ENCODE measurements at regions not wholly inside any gene's neighbourhood (a gene's known extent, or its start where the extent isn't known, plus 50 kb on each side); places are given as distances from the start of the nearest gene placed in this dataset.

GRCh38 chr9:25461416-25461815 is 216.8 kb downstream of the TUSC1 start (continued):
- TF ChIP-seq, protein P1, sequence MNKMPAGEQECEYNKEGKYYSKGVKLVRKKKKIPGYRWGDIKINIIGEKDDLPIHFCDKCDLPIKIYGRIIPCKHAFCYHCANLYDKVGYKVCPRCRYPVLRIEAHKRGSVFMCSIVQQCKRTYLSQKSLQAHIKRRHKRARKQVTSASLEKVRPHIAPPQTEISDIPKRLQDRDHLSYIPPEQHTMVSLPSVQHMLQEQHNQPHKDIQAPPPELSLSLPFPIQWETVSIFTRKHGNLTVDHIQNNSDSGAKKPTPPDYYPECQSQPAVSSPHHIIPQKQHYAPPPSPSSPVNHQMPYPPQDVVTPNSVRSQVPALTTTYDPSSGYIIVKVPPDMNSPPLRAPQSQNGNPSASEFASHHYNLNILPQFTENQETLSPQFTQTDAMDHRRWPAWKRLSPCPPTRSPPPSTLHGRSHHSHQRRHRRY (tag by site-specific recombination; IDR thresholded peaks at IDR 0.05) = no peak
- TF ChIP-seq ZNF561 (tag by site-specific recombination; IDR thresholded peaks at IDR 0.05; ENCODE audit: borderline replicate concordance) (no peak), WT1 (tag by site-specific recombination; IDR thresholded peaks at IDR 0.05) (no peak), ZNF366 (tag by site-specific recombination; conservative IDR thresholded peaks at IDR 0.05) (no peak)

GRCh38 chr9:25453875-25454274 is 224.4 kb downstream of the TUSC1 start:
- Histone ChIP-seq H3K36me3 (ENCODE audit: control insufficient read depth in 2 of 2, insufficient read depth in 1 of 2, low read length in 2 of 2) (no peaks in the 10 kb centered on the region), H3K4me3 (ENCODE audit: low read depth, low read length) (no peak overlapping the region), H3K27ac (ENCODE audit: extremely low read depth, low read depth, low read length) (no peak overlapping the region), H3K9me3 (ENCODE audit: control insufficient read depth, insufficient read depth, low read depth, low read length) (no peaks in the 10 kb centered on the region), H3K4me1 (ENCODE audit: control insufficient read depth, insufficient read depth, low read length) (no peaks in the 10 kb centered on the region)
- ChIA-PET CTCF (no interaction called here), POLR2A (no interaction called here)
- TF ChIP-seq, protein P2, sequence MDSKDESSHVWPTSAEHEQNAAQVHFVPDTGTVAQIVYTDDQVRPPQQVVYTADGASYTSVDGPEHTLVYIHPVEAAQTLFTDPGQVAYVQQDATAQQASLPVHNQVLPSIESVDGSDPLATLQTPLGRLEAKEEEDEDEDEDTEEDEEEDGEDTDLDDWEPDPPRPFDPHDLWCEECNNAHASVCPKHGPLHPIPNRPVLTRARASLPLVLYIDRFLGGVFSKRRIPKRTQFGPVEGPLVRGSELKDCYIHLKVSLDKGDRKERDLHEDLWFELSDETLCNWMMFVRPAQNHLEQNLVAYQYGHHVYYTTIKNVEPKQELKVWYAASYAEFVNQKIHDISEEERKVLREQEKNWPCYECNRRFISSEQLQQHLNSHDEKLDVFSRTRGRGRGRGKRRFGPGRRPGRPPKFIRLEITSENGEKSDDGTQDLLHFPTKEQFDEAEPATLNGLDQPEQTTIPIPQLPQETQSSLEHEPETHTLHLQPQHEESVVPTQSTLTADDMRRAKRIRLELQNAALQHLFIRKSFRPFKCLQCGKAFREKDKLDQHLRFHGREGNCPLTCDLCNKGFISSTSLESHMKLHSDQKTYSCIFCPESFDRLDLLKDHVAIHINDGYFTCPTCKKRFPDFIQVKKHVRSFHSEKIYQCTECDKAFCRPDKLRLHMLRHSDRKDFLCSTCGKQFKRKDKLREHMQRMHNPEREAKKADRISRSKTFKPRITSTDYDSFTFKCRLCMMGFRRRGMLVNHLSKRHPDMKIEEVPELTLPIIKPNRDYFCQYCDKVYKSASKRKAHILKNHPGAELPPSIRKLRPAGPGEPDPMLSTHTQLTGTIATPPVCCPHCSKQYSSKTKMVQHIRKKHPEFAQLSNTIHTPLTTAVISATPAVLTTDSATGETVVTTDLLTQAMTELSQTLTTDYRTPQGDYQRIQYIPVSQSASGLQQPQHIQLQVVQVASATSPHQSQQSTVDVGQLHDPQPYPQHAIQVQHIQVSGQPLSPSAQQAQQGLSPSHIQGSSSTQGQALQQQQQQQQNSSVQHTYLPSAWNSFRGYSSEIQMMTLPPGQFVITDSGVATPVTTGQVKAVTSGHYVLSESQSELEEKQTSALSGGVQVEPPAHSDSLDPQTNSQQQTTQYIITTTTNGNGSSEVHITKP (tag by site-specific recombination; IDR thresholded peaks at IDR 0.05) = no peak
- no peak for TF ChIP-seq KLF7 (tag by site-specific recombination; IDR thresholded peaks at IDR 0.05; ENCODE audit: borderline replicate concordance)
- no peak for TF ChIP-seq ZNF513 (tag by site-specific recombination; IDR thresholded peaks at IDR 0.05)
- no peak for TF ChIP-seq ZNF169 (tag by site-specific recombination; IDR thresholded peaks at IDR 0.05)

DNA sequence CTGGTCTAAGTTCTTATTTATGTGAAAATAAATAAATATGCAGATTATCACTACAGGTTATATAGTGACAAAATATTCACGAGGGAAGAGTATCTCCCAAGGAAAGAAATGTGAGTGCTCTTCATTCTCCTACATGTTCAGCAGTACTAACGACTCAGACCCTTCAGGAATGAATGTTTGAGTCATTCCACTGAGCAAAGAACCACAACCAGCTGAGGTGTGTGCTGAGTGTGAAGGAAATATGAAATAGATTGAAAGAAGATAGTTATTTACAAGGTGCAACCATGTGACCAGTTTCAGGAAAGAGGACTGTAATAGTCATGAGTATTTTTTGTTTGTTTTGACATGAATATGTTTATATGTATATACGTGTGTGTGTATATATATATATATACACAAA is 228.7 kb downstream of the TUSC1 start:
- H3K4me1 ChIP-seq (ENCODE audit: control insufficient read depth, insufficient read depth, low read length) = no peaks in the 10 kb centered on the region
- POLR2A ChIA-PET = no interaction called here
- H3K36me3 ChIP-seq (ENCODE audit: control insufficient read depth in 2 of 2, insufficient read depth in 1 of 2, low read length in 2 of 2) = no peaks in the 10 kb centered on the region
- no peak overlapping the region for H3K27ac ChIP-seq (ENCODE audit: extremely low read depth, low read depth, low read length)
- H3K9me3 ChIP-seq (ENCODE audit: control insufficient read depth, insufficient read depth, low read depth, low read length) = no peaks in the 10 kb centered on the region
- no peak overlapping the region for H3K4me3 ChIP-seq (ENCODE audit: low read depth, low read length)
- CTCF ChIA-PET = no interaction called here
- TF ChIP-seq ZNF341 (tag by site-specific recombination; IDR thresholded peaks at IDR 0.05; ENCODE audit: low read depth) (no peak), ZNF473 (tag by site-specific recombination; IDR thresholded peaks at IDR 0.05) (no peak), ZNF501 (tag by site-specific recombination; IDR thresholded peaks at IDR 0.05) (no peak), ZNF777 (tag by site-specific recombination; IDR thresholded peaks at IDR 0.05; ENCODE audit: borderline replicate concordance) (no peak), MEIS1 (CRISPR knock-in tag; IDR thresholded peaks at IDR 0.05; ENCODE audit: borderline replicate concordance) (no peak)
- TF ChIP-seq, protein P2 (tag by site-specific recombination; IDR thresholded peaks at IDR 0.05) = no peak
- TF ChIP-seq, protein P3, sequence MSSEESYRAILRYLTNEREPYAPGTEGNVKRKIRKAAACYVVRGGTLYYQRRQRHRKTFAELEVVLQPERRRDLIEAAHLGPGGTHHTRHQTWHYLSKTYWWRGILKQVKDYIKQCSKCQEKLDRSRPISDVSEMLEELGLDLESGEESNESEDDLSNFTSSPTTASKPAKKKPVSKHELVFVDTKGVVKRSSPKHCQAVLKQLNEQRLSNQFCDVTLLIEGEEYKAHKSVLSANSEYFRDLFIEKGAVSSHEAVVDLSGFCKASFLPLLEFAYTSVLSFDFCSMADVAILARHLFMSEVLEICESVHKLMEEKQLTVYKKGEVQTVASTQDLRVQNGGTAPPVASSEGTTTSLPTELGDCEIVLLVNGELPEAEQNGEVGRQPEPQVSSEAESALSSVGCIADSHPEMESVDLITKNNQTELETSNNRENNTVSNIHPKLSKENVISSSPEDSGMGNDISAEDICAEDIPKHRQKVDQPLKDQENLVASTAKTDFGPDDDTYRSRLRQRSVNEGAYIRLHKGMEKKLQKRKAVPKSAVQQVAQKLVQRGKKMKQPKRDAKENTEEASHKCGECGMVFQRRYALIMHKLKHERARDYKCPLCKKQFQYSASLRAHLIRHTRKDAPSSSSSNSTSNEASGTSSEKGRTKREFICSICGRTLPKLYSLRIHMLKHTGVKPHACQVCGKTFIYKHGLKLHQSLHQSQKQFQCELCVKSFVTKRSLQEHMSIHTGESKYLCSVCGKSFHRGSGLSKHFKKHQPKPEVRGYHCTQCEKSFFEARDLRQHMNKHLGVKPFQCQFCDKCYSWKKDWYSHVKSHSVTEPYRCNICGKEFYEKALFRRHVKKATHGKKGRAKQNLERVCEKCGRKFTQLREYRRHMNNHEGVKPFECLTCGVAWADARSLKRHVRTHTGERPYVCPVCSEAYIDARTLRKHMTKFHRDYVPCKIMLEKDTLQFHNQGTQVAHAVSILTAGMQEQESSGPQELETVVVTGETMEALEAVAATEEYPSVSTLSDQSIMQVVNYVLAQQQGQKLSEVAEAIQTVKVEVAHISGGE (tag by site-specific recombination; conservative IDR thresholded peaks at IDR 0.05; ENCODE audit: low read depth) = no peak
- TF ChIP-seq, protein P4, sequence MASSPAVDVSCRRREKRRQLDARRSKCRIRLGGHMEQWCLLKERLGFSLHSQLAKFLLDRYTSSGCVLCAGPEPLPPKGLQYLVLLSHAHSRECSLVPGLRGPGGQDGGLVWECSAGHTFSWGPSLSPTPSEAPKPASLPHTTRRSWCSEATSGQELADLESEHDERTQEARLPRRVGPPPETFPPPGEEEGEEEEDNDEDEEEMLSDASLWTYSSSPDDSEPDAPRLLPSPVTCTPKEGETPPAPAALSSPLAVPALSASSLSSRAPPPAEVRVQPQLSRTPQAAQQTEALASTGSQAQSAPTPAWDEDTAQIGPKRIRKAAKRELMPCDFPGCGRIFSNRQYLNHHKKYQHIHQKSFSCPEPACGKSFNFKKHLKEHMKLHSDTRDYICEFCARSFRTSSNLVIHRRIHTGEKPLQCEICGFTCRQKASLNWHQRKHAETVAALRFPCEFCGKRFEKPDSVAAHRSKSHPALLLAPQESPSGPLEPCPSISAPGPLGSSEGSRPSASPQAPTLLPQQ (tag by site-specific recombination; IDR thresholded peaks at IDR 0.05) = no peak
- TF ChIP-seq, protein P5, sequence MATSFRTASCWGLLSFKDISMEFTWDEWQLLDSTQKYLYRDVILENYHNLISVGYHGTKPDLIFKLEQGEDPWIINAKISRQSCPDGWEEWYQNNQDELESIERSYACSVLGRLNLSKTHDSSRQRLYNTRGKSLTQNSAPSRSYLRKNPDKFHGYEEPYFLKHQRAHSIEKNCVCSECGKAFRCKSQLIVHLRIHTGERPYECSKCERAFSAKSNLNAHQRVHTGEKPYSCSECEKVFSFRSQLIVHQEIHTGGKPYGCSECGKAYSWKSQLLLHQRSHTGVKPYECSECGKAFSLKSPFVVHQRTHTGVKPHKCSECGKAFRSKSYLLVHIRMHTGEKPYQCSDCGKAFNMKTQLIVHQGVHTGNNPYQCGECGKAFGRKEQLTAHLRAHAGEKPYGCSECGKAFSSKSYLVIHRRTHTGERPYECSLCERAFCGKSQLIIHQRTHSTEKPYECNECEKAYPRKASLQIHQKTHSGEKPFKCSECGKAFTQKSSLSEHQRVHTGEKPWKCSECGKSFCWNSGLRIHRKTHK (tag by site-specific recombination; IDR thresholded peaks at IDR 0.05) = no peak

All from HEK293 (cell line).